Fibroblast of lung (primary cell): ENCODE measurements at regions not wholly inside any gene's neighbourhood (a gene's known extent, or its start where the extent isn't known, plus 50 kb on each side); places are given as distances from the start of the nearest gene placed in this dataset.

ENCODE experiments used
- EZH2 ChIP-seq: IDR thresholded peaks from 2 replicates; pipeline ENCODE4 v1.5.1; 2012; ENCODE audit warnings: low read length, control low read depth, mild to moderate bottlenecking; ENCODE audit errors: missing control alignments
- TF ChIP-seq, protein P1 (sequence below), 2 donors: IDR thresholded peaks in 1 of 2; conservative IDR thresholded peaks in 1 of 2; 1 replicate in 1 of 2; 2 replicates in 1 of 2; pipeline ENCODE4 v1.5.1; 2011 to 2012; ENCODE audit warnings: low read length in 2 of 2, control low read depth in 1 of 2, inconsistent platforms in 1 of 2, low read depth in 1 of 2, mild to moderate bottlenecking in 1 of 2

DNA sequence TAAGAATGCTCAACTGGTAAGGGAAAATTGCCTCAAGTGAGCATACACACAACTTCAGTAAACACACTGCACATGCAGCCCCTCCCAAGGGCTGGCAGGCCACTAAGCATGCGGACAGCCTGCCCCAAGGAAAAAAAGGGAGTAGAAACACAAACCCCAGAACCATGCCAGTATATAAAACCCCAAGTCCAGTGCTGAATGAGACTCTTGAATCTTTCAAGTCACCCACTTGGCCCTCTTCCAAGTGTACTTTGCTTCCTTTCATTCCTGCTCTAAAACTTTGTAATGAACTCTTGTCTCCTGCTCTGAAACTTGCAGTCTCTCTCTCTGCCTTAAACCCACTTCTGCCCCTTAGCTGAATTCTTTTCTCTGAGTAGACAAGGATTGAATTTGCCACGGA is 736.4 kb downstream of the RNF144A start:
- TF ChIP-seq, protein P1, sequence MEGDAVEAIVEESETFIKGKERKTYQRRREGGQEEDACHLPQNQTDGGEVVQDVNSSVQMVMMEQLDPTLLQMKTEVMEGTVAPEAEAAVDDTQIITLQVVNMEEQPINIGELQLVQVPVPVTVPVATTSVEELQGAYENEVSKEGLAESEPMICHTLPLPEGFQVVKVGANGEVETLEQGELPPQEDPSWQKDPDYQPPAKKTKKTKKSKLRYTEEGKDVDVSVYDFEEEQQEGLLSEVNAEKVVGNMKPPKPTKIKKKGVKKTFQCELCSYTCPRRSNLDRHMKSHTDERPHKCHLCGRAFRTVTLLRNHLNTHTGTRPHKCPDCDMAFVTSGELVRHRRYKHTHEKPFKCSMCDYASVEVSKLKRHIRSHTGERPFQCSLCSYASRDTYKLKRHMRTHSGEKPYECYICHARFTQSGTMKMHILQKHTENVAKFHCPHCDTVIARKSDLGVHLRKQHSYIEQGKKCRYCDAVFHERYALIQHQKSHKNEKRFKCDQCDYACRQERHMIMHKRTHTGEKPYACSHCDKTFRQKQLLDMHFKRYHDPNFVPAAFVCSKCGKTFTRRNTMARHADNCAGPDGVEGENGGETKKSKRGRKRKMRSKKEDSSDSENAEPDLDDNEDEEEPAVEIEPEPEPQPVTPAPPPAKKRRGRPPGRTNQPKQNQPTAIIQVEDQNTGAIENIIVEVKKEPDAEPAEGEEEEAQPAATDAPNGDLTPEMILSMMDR (conservative IDR thresholded peaks at IDR 0.05 in 1 of 2, IDR thresholded peaks at IDR 0.05 in 1 of 2; ENCODE audit: low read depth in 1 of 2, low read length in 2 of 2) = no peak
- no peak for TF ChIP-seq EZH2
